Ammon's horn (tissue), 1 donor: ENCODE measurements at regions not wholly inside any gene's neighbourhood (a gene's known extent, or its start where the extent isn't known, plus 50 kb on each side); places are given as distances from the start of the nearest gene placed in this dataset.
A peak's percentile ranks its signal among the peaks of the same experiment; 100 is the strongest.
"Not testable (repeated sequence)": the region's sequence is repeated elsewhere in the genome, so short reads cannot be mapped to it uniquely, and the experiment has no call there.

Experiments used
- DNase-seq: peaks from one replicate; pipeline ENCODE4 v3.0.0-alpha.2; 2016; ENCODE audit warnings: low spot score

- DNase-seq, result no peak
Observed at GRCh38 chr6:27736686-27737085, 175.5 kb downstream of the OR2B2 start.

GRCh38 chr6:27728442-27728841, 183.8 kb downstream of the OR2B2 start:
- DNase-seq, result no peak

GRCh38 chr6:27726619-27727023, 185.6 kb downstream of the OR2B2 start:
- DNase-seq, result no peak

- peak; percentile 15 for DNase-seq
Observed at GRCh38 chr6:27720607-27721580, 191.3 kb downstream of the OR2B2 start.

- not testable (repeated sequence) for DNase-seq
Observed at GRCh38 chr6:27719039-27719438, 193.2 kb downstream of the OR2B2 start.

- no peak for DNase-seq
Observed at GRCh38 chr6:27706431-27706830, 205.8 kb downstream of the OR2B2 start.

- DNase-seq, result no peak
Observed at GRCh38 chr6:27700337-27700736, 211.9 kb downstream of the OR2B2 start.

GRCh38 chr6:27694547-27694874, 217.7 kb downstream of the OR2B2 start:
- DNase-seq, result no peak

GRCh38 chr6:27693766-27694546, 218.2 kb downstream of the OR2B2 start:
- DNase-seq, result peak; percentile 14

- DNase-seq, result not testable (repeated sequence)
Observed at GRCh38 chr6:27692133-27692532, 219.2 kb upstream of the ZNF184 start.

- DNase-seq, result peak; percentile 85
Observed at GRCh38 chr6:27688014-27688586, 215.2 kb upstream of the ZNF184 start.

GRCh38 chr6:27687154-27688013, 214.5 kb upstream of the ZNF184 start:
- DNase-seq, result peak; percentile 86

- DNase-seq, result no peak
Observed at GRCh38 chr6:27685279-27685678, 212.4 kb upstream of the ZNF184 start.

GRCh38 chr6:27684264-27685211, 211.6 kb upstream of the ZNF184 start:
- peak; percentile 20 for DNase-seq

GRCh38 chr6:27679964-27680694, 207.2 kb upstream of the ZNF184 start:
- no peak for DNase-seq

- no peak for DNase-seq
Observed at GRCh38 chr6:27679308-27679963, 206.5 kb upstream of the ZNF184 start.

- no peak for DNase-seq
Observed at GRCh38 chr6:27678469-27678868, 205.6 kb upstream of the ZNF184 start.

- no peak for DNase-seq
Observed at GRCh38 chr6:27674882-27675281, 202.0 kb upstream of the ZNF184 start.

GRCh38 chr6:27672113-27672799, 199.4 kb upstream of the ZNF184 start:
- DNase-seq, result no peak
